ENCODE measurements at regions not wholly inside any gene's neighbourhood (a gene's known extent, or its start where the extent isn't known, plus 50 kb on each side); places are given as distances from the start of the nearest gene placed in this dataset.

DNA sequence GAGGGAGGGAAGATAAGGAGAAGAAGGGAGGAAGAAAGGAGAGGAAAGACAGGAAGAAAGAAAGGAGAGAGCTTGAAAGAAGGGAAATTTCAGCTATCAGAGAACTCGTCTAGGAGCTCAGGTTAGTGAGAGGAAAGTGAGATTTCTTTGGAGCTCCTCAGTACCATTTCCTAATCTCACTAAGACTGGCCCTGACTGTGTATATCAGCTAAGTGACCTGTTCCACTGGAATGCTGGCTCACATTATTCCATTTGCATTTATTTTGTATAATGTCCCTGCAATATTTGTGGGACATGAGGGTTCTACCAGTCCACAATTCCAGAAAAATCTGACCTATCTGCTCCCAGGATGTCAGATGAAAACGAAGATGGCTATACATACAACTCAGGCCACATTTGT lies 114.7 kb upstream of the CELF2 start:
- intact Hi-C loops (cut with DNase I): no loop called here
- Histone ChIP-seq H3K36me3 (no peaks in the 10 kb centered on the region), H3K27ac (no peak overlapping the region), H3K9me3 (no peaks in the 10 kb centered on the region), H3K4me3 (no peak overlapping the region), H3K4me1 (replicated peaks) (no peaks in the 10 kb centered on the region), H3K27me3 (replicated peaks; ENCODE audit: insufficient read depth) (no peaks in the 10 kb centered on the region)
- TF ChIP-seq POLR2A (IDR thresholded peaks at IDR 0.05) (no peak), POLR2AphosphoS5 (IDR thresholded peaks at IDR 0.05) (no peak)
- TF ChIP-seq, protein P1, sequence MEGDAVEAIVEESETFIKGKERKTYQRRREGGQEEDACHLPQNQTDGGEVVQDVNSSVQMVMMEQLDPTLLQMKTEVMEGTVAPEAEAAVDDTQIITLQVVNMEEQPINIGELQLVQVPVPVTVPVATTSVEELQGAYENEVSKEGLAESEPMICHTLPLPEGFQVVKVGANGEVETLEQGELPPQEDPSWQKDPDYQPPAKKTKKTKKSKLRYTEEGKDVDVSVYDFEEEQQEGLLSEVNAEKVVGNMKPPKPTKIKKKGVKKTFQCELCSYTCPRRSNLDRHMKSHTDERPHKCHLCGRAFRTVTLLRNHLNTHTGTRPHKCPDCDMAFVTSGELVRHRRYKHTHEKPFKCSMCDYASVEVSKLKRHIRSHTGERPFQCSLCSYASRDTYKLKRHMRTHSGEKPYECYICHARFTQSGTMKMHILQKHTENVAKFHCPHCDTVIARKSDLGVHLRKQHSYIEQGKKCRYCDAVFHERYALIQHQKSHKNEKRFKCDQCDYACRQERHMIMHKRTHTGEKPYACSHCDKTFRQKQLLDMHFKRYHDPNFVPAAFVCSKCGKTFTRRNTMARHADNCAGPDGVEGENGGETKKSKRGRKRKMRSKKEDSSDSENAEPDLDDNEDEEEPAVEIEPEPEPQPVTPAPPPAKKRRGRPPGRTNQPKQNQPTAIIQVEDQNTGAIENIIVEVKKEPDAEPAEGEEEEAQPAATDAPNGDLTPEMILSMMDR (IDR thresholded peaks at IDR 0.05): no peak
- 85% methylated on average over 2 of the region's 2 CpGs for WGBS
- DNase-seq (ENCODE audit: low spot score): no peak

DNA sequence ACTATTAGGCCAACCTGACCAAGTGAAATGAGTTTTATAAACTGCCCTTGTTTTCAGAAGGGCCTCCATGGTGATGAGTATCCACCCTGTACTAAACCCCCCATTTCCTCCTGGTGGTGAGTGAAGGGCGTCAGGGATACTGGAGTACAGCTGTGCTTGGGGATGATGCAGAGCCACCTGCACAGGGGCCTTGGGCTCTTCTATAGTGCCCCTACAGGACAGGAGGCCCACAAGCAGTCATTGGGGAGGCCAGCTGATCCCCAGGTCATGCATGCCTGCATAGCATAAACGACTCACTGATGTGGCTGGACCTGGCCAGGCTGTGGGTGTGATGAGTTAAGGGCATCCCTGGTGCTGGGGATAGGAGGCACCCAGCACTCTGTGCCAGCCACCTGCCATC lies 114.1 kb upstream of the CELF2 start:
- intact Hi-C loops (cut with DNase I): no loop called here
- no peak overlapping the region for H3K27ac ChIP-seq
- no peak overlapping the region for H3K4me3 ChIP-seq
- 95% methylated on average over 2 of the region's 2 CpGs for WGBS
- H3K4me1 ChIP-seq (replicated peaks): no peaks in the 10 kb centered on the region
- no peaks in the 10 kb centered on the region for H3K27me3 ChIP-seq (replicated peaks; ENCODE audit: insufficient read depth)
- H3K9me3 ChIP-seq: no peaks in the 10 kb centered on the region
- TF ChIP-seq POLR2AphosphoS5 (IDR thresholded peaks at IDR 0.05) (no peak), POLR2A (IDR thresholded peaks at IDR 0.05) (no peak)
- TF ChIP-seq, protein P1 (IDR thresholded peaks at IDR 0.05): no peak
- DNase-seq (ENCODE audit: low spot score): no peak
- no peaks in the 10 kb centered on the region for H3K36me3 ChIP-seq

DNA sequence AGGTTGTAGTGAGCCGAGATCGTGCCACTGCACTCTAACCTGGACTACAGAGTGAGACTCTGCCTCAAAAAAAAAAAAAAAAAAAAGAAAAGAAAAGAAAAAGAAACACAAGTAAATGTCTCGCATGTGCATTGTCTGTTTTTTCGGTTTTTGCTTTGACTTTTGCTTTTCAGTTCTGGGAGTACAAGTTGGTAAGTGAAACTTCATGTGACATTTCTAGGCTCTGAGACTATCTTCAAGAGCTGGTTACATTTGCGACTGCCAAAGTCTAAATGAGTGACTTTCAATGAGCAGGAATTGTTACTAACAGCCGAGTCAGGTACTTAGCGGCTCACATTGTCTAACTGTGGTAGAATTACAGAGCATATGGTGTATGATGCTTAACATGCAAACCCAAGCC lies 107.0 kb upstream of the CELF2 start:
- Histone ChIP-seq H3K9me3 (no peaks in the 10 kb centered on the region), H3K4me3 (no peak overlapping the region), H3K27me3 (replicated peaks; ENCODE audit: insufficient read depth) (no peaks in the 10 kb centered on the region), H3K4me1 (replicated peaks) (no peaks in the 10 kb centered on the region), H3K27ac (no peak overlapping the region), H3K36me3 (no peaks in the 10 kb centered on the region)
- 89% methylated on average over 7 of the region's 7 CpGs for WGBS
- no peak for TF ChIP-seq POLR2A (IDR thresholded peaks at IDR 0.05)
- TF ChIP-seq POLR2AphosphoS5 (IDR thresholded peaks at IDR 0.05): no peak
- TF ChIP-seq, protein P1 (IDR thresholded peaks at IDR 0.05): no peak
- no peak for DNase-seq (ENCODE audit: low spot score)
- intact Hi-C loops (cut with DNase I): loop anchor here (10.0 kb wide), 1 partner anchor 116 kb away; no protein-coding TSS in a partner anchor

DNA sequence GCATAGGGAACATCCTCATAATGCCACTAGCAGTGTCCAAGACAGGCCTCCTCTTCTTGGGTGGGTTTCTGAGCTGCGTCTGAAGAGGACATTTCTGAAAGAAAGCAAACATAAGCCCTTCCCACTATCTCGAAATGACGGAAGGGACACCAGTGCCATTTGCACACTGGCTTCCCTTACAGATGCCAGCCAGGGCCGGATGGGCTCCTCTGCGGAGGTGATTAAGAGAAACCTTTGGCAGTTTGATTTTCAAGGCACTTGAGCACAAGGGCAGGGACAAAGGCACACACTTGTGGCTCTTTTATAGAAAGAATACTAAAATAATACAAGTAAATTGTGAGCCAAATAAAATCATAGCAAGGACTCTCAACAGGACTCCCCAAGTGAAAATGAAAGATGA lies 106.6 kb upstream of the CELF2 start:
- Histone ChIP-seq H3K4me3 (no peak overlapping the region), H3K27ac (peak overlapping the region; percentile 19 to 39), H3K27me3 (replicated peaks; ENCODE audit: insufficient read depth) (no peaks in the 10 kb centered on the region), H3K4me1 (replicated peaks) (no peaks in the 10 kb centered on the region), H3K36me3 (no peaks in the 10 kb centered on the region), H3K9me3 (no peaks in the 10 kb centered on the region)
- 73% methylated on average over 5 of the region's 5 CpGs for WGBS
- intact Hi-C loops (cut with DNase I): loop anchor here (10.0 kb wide), 1 partner anchor 116 kb away; no protein-coding TSS in a partner anchor
- no peak for DNase-seq (ENCODE audit: low spot score)
- no peak for TF ChIP-seq POLR2AphosphoS5 (IDR thresholded peaks at IDR 0.05)
- TF ChIP-seq, protein P1 (IDR thresholded peaks at IDR 0.05): no peak
- no peak for TF ChIP-seq POLR2A (IDR thresholded peaks at IDR 0.05)

DNA sequence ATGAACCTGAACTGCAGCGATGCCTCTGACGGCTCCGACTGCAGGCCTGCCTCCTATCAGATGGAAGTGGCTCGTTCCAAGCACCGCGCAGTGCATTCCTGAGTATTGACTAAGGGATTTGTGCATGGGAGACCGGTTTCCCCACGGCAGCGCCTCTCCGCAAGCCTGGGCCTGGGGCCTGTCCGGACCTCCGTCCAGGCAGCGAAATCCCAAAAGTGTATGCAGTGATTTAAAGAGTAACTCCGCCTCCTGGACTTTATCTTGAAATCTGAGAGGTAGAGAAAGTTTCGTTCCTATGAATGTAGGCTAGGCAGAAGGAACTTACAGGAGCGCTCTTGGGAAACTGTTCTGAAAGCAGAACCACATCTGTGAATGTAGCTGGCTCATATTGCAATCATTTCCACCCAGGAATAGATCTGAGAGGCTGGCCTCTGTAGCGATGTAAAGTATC lies 106.2 kb upstream of the CELF2 start:
- 20% methylated on average over 17 of the region's 17 CpGs for WGBS
- TF ChIP-seq POLR2A (IDR thresholded peaks at IDR 0.05) (no peak), POLR2AphosphoS5 (IDR thresholded peaks at IDR 0.05) (peak; percentile 49)
- TF ChIP-seq, protein P1 (IDR thresholded peaks at IDR 0.05): no peak
- Histone ChIP-seq H3K36me3 (no peaks in the 10 kb centered on the region), H3K4me1 (replicated peaks) (no peaks in the 10 kb centered on the region), H3K27ac (peak overlapping the region; percentile 19 to 39), H3K27me3 (replicated peaks; ENCODE audit: insufficient read depth) (no peaks in the 10 kb centered on the region), H3K4me3 (peak overlapping the region; percentile 4 to 14), H3K9me3 (no peaks in the 10 kb centered on the region)
- peak; percentile 66 for DNase-seq (ENCODE audit: low spot score)
- intact Hi-C loops (cut with DNase I): loop anchor here (10.0 kb wide), 1 partner anchor 117 kb away; no protein-coding TSS in a partner anchor
